Prostate gland (tissue), 2 donors: ENCODE measurements at regions not wholly inside any gene's neighbourhood (a gene's known extent, or its start where the extent isn't known, plus 50 kb on each side); places are given as distances from the start of the nearest gene placed in this dataset.

ENCODE experiments used
- DNase-seq: peaks from one replicate; pipeline ENCODE4 v3.0.0-alpha.2; 2019; ENCODE audit warnings: low spot score
- H3K27ac ChIP-seq, 2 donors: fragments of 200-600 bp; sonication (generic); 2 replicates each; pipeline ENCODE4 v1.5.1; 2017 to 2019
- H3K27me3 ChIP-seq: fragments of 200-600 bp; sonication (generic); replicated peaks from 2 replicates; pipeline ENCODE4 v1.5.1; 2019; ENCODE audit not compliant: insufficient read depth
- H3K36me3 ChIP-seq, 2 donors: fragments of 200-600 bp; sonication (generic); 1 replicate in 1 of 2; 2 replicates in 1 of 2; pipeline versions ENCODE4 v1.5.1 to v1.8.1; 2017 to 2019
- H3K4me1 ChIP-seq: fragments of 200-600 bp; sonication (generic); replicated peaks from 2 replicates; pipeline ENCODE4 v1.5.1; 2019
- H3K4me3 ChIP-seq, 2 donors: fragments of 200-600 bp; sonication (generic); 2 replicates each; pipeline ENCODE4 v1.5.1; 2017 to 2019
- H3K9me3 ChIP-seq: fragments of 200-600 bp; sonication (generic); 2 replicates; pipeline ENCODE4 v1.5.1; 2017
- CTCF ChIP-seq, 4 experiments: fragments of 200-600 bp in 2 of 4; fragments of 450-650 bp in 2 of 4; sonication (generic) in 2 of 4; IDR thresholded peaks; 1 replicate in 3 of 4; 2 replicates in 1 of 4; pipeline ENCODE4 v1.5.1; 2016 to 2019; ENCODE audit warnings: antibody characterized with exemption in 4 of 4, mild to moderate bottlenecking in 2 of 4, moderate library complexity in 2 of 4
- POLR2A ChIP-seq: fragments of 450-650 bp; IDR thresholded peaks from one replicate; pipeline ENCODE4 v1.6.1; 2016; ENCODE audit warnings: antibody characterized with exemption, mild to moderate bottlenecking
- POLR2AphosphoS5 ChIP-seq: sonication (generic); formaldehyde crosslinking; IDR thresholded peaks from one replicate; pipeline ENCODE4 v1.6.1; 2017; ENCODE audit warnings: antibody characterized with exemption
- WGBS: methylation state at CpG from one replicate; pipeline ENCODE4 v1.1.5; 2018; 5-methylcytosine and 5-hydroxymethylcytosine counted together
- intact Hi-C: fragments of 100-400 bp; cut with DNase I; formaldehyde crosslinking; loops from one replicate; pipeline ENCODE4 v1.14.2; 2022

DNA sequence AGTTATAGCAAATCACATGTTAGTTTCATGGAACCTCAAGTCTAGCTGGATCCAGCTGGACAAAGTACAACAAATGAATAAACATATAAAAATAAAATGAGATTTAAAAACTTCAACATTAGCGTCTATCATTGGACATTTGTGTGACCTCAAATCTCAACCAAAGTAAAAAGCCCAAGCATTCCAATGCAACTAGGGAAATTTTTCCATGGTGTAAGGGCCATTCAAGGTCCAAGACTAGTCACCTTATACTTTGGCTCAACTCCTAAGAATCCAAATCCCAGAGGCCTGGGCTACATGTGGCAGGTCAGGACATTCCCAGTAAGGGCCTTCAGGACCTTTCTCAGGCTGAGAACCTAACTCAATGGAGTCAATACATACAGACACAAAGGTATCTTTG, 137.4 kb upstream of the DMAC1 start:
- TF ChIP-seq POLR2AphosphoS5 (no peak), POLR2A (no peak), CTCF (IDR thresholded peaks at IDR 0.05) (no peak)
- no peaks in the 10 kb centered on the region for H3K36me3 ChIP-seq
- 35% methylated on average over 1 of the region's 1 CpG for WGBS
- intact Hi-C loops: no loop called here
- no peaks in the 10 kb centered on the region for H3K27me3 ChIP-seq
- H3K9me3 ChIP-seq: no peaks in the 10 kb centered on the region
- no peak overlapping the region for H3K27ac ChIP-seq
- no peak for DNase-seq
- H3K4me3 ChIP-seq: no peak overlapping the region
- no peaks in the 10 kb centered on the region for H3K4me1 ChIP-seq

GRCh38 chr9:7936163-7936562, 136.6 kb upstream of the DMAC1 start:
- no peaks in the 10 kb centered on the region for H3K27me3 ChIP-seq
- no peak for DNase-seq
- no peaks in the 10 kb centered on the region for H3K36me3 ChIP-seq
- H3K4me3 ChIP-seq: no peak overlapping the region
- no peak overlapping the region for H3K27ac ChIP-seq
- intact Hi-C loops: no loop called here
- H3K4me1 ChIP-seq: no peaks in the 10 kb centered on the region
- no peaks in the 10 kb centered on the region for H3K9me3 ChIP-seq
- TF ChIP-seq POLR2A (no peak), CTCF (IDR thresholded peaks at IDR 0.05) (no peak), POLR2AphosphoS5 (no peak)
- WGBS: 39% methylated on average over 4 of the region's 4 CpGs

- no peak for TF ChIP-seq CTCF (IDR thresholded peaks at IDR 0.05)
- TF ChIP-seq POLR2A: no peak
- no peak for TF ChIP-seq POLR2AphosphoS5
- DNase-seq: no peak
- Histone ChIP-seq H3K9me3 (no peaks in the 10 kb centered on the region), H3K4me1 (no peaks in the 10 kb centered on the region), H3K27me3 (no peaks in the 10 kb centered on the region), H3K27ac (no peak overlapping the region), H3K4me3 (no peak overlapping the region), H3K36me3 (no peaks in the 10 kb centered on the region)
- 55% methylated on average over 2 of the region's 2 CpGs for WGBS
- intact Hi-C loops: no loop called here
These were observed 136.1 kb upstream of the DMAC1 start for GRCh38 chr9:7935681-7936080.

- no peak overlapping the region for H3K4me3 ChIP-seq
- H3K27me3 ChIP-seq: no peaks in the 10 kb centered on the region
- no peaks in the 10 kb centered on the region for H3K9me3 ChIP-seq
- intact Hi-C loops: no loop called here
- no peak overlapping the region for H3K27ac ChIP-seq
- H3K36me3 ChIP-seq: no peaks in the 10 kb centered on the region
- no peaks in the 10 kb centered on the region for H3K4me1 ChIP-seq
- DNase-seq: no peak
- 70% methylated on average over 4 of the region's 4 CpGs for WGBS
- TF ChIP-seq POLR2A (no peak), POLR2AphosphoS5 (no peak), CTCF (IDR thresholded peaks at IDR 0.05) (no peak)
These were observed 133.2 kb upstream of the DMAC1 start for GRCh38 chr9:7932767-7933166.

GRCh38 chr9:7930613-7931012, 131.0 kb upstream of the DMAC1 start:
- no peak for DNase-seq

More at GRCh38 chr9:7930613-7931012, 131.0 kb upstream of the DMAC1 start:
- intact Hi-C loops: no loop called here
- Histone ChIP-seq H3K4me1 (no peaks in the 10 kb centered on the region), H3K36me3 (no peaks in the 10 kb centered on the region), H3K27ac (no peak overlapping the region), H3K4me3 (no peak overlapping the region), H3K9me3 (no peaks in the 10 kb centered on the region), H3K27me3 (no peaks in the 10 kb centered on the region)
- TF ChIP-seq POLR2AphosphoS5 (no peak), POLR2A (no peak), CTCF (IDR thresholded peaks at IDR 0.05) (no peak)
- WGBS: 59% methylated on average over 2 of the region's 2 CpGs
